K562 (cell line): ENCODE measurements at regions not wholly inside any gene's neighbourhood (a gene's known extent, or its start where the extent isn't known, plus 50 kb on each side); places are given as distances from the start of the nearest gene placed in this dataset.

ENCODE experiments used
- ARHGAP35 ChIP-seq: fragments of 450-650 bp; IDR thresholded peaks from 2 replicates; pipeline ENCODE4 v1.6.1; 2018; ENCODE audit not compliant: partially characterized antibody
- BACH1 ChIP-seq: fragments of 200-800 bp; sonication (Bioruptor generic); IDR thresholded peaks from 2 replicates; pipeline ENCODE4 v1.6.1; 2016; ENCODE audit warnings: missing genetic modification characterization, missing compliant biosample characterization
- BCL6 ChIP-seq: fragments of 250-450 bp; sonication (Bioruptor Pico); IDR thresholded peaks from 2 replicates; pipeline ENCODE4 v1.4.0; 2020
- CHD1 ChIP-seq: fragments of 200-600 bp; sonication (generic); IDR thresholded peaks from one replicate; pipeline ENCODE4 v1.6.1; 2012; ENCODE audit warnings: mild to moderate bottlenecking, moderate library complexity, low read length, inconsistent platforms
- DDX20 ChIP-seq: fragments of 450-650 bp; IDR thresholded peaks from 2 replicates; pipeline ENCODE4 v1.6.1; 2016; ENCODE audit warnings: missing genetic modification characterization, low read depth, mild to moderate bottlenecking, missing compliant biosample characterization, moderate library complexity
- EHMT2 ChIP-seq: fragments of 450-650 bp; IDR thresholded peaks from 2 replicates; pipeline ENCODE4 v1.6.1; 2018; ENCODE audit warnings: antibody characterized with exemption
- ELK1 ChIP-seq: sonication (generic); formaldehyde crosslinking; IDR thresholded peaks from 2 replicates; pipeline ENCODE4 v1.8.1; 2022; ENCODE audit warnings: missing genetic modification reagents
- FOXK1 ChIP-seq: sonication (generic); formaldehyde crosslinking; IDR thresholded peaks from 2 replicates; pipeline ENCODE4 v1.8.0; 2022; ENCODE audit warnings: missing genetic modification reagents, mild to moderate bottlenecking, borderline replicate concordance
- JUN ChIP-seq, 2 experiments: sonication (generic) in 1 of 2; formaldehyde crosslinking in 1 of 2; IDR thresholded peaks; 2 replicates each; pipeline versions ENCODE4 v1.6.1 to v1.8.0; 2012 to 2022; ENCODE audit warnings: borderline replicate concordance in 2 of 2, mild to moderate bottlenecking in 2 of 2, improper control_type of control experiment in 1 of 2, low read depth in 1 of 2, low read length in 1 of 2, missing genetic modification reagents in 1 of 2
- POLR2AphosphoS5 ChIP-seq: IDR thresholded peaks from 2 replicates; pipeline ENCODE4 v1.6.1; 2011; ENCODE audit warnings: mild to moderate bottlenecking, low read depth, low read length, moderate library complexity; ENCODE audit not compliant: control insufficient read depth, insufficient read depth
- ZBTB49 ChIP-seq: sonication (generic); formaldehyde crosslinking; IDR thresholded peaks from 2 replicates; pipeline ENCODE4 v1.8.0; 2022; ENCODE audit warnings: missing genetic modification reagents, mild to moderate bottlenecking, borderline replicate concordance
- ZNF232 ChIP-seq: sonication (generic); formaldehyde crosslinking; IDR thresholded peaks from 2 replicates; pipeline ENCODE4 v1.8.0; 2022; ENCODE audit warnings: mild to moderate bottlenecking, missing genetic modification reagents
- TF ChIP-seq, protein P1 (sequence below): sonication (generic); formaldehyde crosslinking; IDR thresholded peaks from 2 replicates; pipeline ENCODE4 v1.8.0; 2022; ENCODE audit warnings: missing genetic modification reagents, mild to moderate bottlenecking, moderate library complexity, borderline replicate concordance
- TF ChIP-seq, protein P2 (sequence below), 2 experiments: fragments of 450-650 bp; IDR thresholded peaks; 2 replicates each; pipeline ENCODE4 v1.6.1; 2018; ENCODE audit warnings: mild to moderate bottlenecking in 2 of 2, low read depth in 1 of 2; ENCODE audit not compliant: partially characterized antibody in 2 of 2

GRCh38 chr4:81712714-81713113 is 241.0 kb upstream of the RASGEF1B start:
- TF ChIP-seq, protein P1, sequence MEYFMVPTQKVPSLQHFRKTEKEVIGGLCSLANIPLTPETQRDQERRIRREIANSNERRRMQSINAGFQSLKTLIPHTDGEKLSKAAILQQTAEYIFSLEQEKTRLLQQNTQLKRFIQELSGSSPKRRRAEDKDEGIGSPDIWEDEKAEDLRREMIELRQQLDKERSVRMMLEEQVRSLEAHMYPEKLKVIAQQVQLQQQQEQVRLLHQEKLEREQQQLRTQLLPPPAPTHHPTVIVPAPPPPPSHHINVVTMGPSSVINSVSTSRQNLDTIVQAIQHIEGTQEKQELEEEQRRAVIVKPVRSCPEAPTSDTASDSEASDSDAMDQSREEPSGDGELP: no peak
- TF ChIP-seq ARHGAP35: no peak
- TF ChIP-seq EHMT2: no peak
- no peak for TF ChIP-seq JUN (IDR thresholded peaks at IDR 0.05; ENCODE audit: borderline replicate concordance, low read depth, low read length)
- TF ChIP-seq JUN (CRISPR knock-in tag; IDR thresholded peaks at IDR 0.05; ENCODE audit: borderline replicate concordance): no peak
- no peak for TF ChIP-seq ZNF232 (CRISPR knock-in tag)
- no peak for TF ChIP-seq ZBTB49 (CRISPR knock-in tag)
- TF ChIP-seq BCL6 (CRISPR knock-in tag): no peak
- TF ChIP-seq, protein P2, sequence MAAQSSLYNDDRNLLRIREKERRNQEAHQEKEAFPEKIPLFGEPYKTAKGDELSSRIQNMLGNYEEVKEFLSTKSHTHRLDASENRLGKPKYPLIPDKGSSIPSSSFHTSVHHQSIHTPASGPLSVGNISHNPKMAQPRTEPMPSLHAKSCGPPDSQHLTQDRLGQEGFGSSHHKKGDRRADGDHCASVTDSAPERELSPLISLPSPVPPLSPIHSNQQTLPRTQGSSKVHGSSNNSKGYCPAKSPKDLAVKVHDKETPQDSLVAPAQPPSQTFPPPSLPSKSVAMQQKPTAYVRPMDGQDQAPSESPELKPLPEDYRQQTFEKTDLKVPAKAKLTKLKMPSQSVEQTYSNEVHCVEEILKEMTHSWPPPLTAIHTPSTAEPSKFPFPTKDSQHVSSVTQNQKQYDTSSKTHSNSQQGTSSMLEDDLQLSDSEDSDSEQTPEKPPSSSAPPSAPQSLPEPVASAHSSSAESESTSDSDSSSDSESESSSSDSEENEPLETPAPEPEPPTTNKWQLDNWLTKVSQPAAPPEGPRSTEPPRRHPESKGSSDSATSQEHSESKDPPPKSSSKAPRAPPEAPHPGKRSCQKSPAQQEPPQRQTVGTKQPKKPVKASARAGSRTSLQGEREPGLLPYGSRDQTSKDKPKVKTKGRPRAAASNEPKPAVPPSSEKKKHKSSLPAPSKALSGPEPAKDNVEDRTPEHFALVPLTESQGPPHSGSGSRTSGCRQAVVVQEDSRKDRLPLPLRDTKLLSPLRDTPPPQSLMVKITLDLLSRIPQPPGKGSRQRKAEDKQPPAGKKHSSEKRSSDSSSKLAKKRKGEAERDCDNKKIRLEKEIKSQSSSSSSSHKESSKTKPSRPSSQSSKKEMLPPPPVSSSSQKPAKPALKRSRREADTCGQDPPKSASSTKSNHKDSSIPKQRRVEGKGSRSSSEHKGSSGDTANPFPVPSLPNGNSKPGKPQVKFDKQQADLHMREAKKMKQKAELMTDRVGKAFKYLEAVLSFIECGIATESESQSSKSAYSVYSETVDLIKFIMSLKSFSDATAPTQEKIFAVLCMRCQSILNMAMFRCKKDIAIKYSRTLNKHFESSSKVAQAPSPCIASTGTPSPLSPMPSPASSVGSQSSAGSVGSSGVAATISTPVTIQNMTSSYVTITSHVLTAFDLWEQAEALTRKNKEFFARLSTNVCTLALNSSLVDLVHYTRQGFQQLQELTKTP (IDR thresholded peaks at IDR 0.05; ENCODE audit: low read depth in 1 of 2, partially characterized antibody in 2 of 2): no peak
- TF ChIP-seq POLR2AphosphoS5: no peak
- no peak for TF ChIP-seq FOXK1
- TF ChIP-seq ELK1: no peak
- TF ChIP-seq DDX20 (tag): no peak
- no peak for TF ChIP-seq CHD1
- TF ChIP-seq BACH1 (tag): no peak
